Vagina (tissue), 2 donors: ENCODE measurements at regions not wholly inside any gene's neighbourhood (a gene's known extent, or its start where the extent isn't known, plus 50 kb on each side); places are given as distances from the start of the nearest gene placed in this dataset.

Experiments used
- DNase-seq, 2 donors: peaks; one replicate each; pipeline ENCODE4 v3.0.0-alpha.2; 2017; ENCODE audit errors: extremely low spot score in 2 of 2
- H3K27ac ChIP-seq: fragments of 200-600 bp; sonication (generic); one replicate; pipeline ENCODE4 v1.5.1; 2019
- H3K27me3 ChIP-seq: fragments of 200-600 bp; sonication (generic); one replicate; pipeline ENCODE4 v1.5.1; 2019
- H3K36me3 ChIP-seq, 2 donors: fragments of 200-600 bp; sonication (generic); one replicate each; pipeline ENCODE4 v1.5.1; 2017 to 2019
- H3K4me1 ChIP-seq: fragments of 200-600 bp; sonication (generic); one replicate; pipeline ENCODE4 v1.5.1; 2019
- H3K4me3 ChIP-seq, 2 donors: fragments of 200-600 bp; sonication (generic); 1 replicate in 1 of 2; 2 replicates in 1 of 2; pipeline ENCODE4 v1.5.1; 2016 to 2019
- H3K9me3 ChIP-seq: fragments of 200-600 bp; sonication (generic); one replicate; pipeline ENCODE4 v1.5.1; 2019
- POLR2A ChIP-seq, 2 donors: fragments of 450-650 bp; IDR thresholded peaks; one replicate each; pipeline ENCODE4 v1.6.1; 2017; ENCODE audit warnings: antibody characterized with exemption in 2 of 2, mild to moderate bottlenecking in 2 of 2, moderate library complexity in 2 of 2
- POLR2AphosphoS5 ChIP-seq, 2 donors: sonication (generic); formaldehyde crosslinking; IDR thresholded peaks; one replicate each; pipeline ENCODE4 v1.9.0; 2017; ENCODE audit warnings: antibody characterized with exemption in 2 of 2, mild to moderate bottlenecking in 2 of 2, low read depth in 1 of 2; ENCODE audit not compliant: insufficient read depth in 1 of 2
- intact Hi-C: fragments of 100-400 bp; cut with DNase I; formaldehyde crosslinking; loops from one replicate; pipeline ENCODE4 v1.15.1; 2023
- TF ChIP-seq, protein P1 (sequence below), 3 experiments: fragments of 450-650 bp in 2 of 3; fragments of 200-600 bp in 1 of 3; sonication (generic) in 1 of 3; IDR thresholded peaks; one replicate each; pipeline ENCODE4 v1.5.1; 2017 to 2019; ENCODE audit warnings: antibody characterized with exemption in 3 of 3, mild to moderate bottlenecking in 2 of 3, moderate library complexity in 2 of 3

DNA sequence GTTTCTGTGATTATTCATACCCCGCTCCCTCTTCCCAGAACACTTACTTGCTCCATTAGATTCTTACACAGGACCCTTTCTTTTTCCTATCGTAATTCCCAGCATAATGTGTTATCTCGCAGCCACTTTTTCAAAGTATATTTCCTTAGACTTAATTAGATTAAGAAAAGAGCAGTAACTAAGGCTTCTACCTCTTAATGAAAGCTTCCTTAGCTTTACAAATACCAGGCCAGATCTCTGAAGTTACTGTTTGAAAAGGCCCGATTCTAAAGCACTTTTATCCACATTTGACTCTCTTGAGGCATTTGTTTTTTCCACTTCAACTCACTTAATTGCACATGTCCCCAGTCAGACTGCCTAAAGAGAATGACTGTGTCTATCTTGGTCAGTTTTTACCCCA lies 1264.3 kb upstream of the ADGRL2 start:
- Histone ChIP-seq H3K27me3 (no peaks in the 10 kb centered on the region), H3K9me3 (no peaks in the 10 kb centered on the region), H3K36me3 (no peaks in the 10 kb centered on the region), H3K4me3 (no peak overlapping the region), H3K27ac (no peak overlapping the region), H3K4me1 (no peaks in the 10 kb centered on the region)
- no peak for DNase-seq
- intact Hi-C loops, result no loop called here
- TF ChIP-seq POLR2A (IDR thresholded peaks at IDR 0.05), result no peak
- TF ChIP-seq POLR2AphosphoS5 (IDR thresholded peaks at IDR 0.05; ENCODE audit: insufficient read depth in 1 of 2, low read depth in 1 of 2), result no peak
- TF ChIP-seq, protein P1, sequence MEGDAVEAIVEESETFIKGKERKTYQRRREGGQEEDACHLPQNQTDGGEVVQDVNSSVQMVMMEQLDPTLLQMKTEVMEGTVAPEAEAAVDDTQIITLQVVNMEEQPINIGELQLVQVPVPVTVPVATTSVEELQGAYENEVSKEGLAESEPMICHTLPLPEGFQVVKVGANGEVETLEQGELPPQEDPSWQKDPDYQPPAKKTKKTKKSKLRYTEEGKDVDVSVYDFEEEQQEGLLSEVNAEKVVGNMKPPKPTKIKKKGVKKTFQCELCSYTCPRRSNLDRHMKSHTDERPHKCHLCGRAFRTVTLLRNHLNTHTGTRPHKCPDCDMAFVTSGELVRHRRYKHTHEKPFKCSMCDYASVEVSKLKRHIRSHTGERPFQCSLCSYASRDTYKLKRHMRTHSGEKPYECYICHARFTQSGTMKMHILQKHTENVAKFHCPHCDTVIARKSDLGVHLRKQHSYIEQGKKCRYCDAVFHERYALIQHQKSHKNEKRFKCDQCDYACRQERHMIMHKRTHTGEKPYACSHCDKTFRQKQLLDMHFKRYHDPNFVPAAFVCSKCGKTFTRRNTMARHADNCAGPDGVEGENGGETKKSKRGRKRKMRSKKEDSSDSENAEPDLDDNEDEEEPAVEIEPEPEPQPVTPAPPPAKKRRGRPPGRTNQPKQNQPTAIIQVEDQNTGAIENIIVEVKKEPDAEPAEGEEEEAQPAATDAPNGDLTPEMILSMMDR (IDR thresholded peaks at IDR 0.05), result no peak

DNA sequence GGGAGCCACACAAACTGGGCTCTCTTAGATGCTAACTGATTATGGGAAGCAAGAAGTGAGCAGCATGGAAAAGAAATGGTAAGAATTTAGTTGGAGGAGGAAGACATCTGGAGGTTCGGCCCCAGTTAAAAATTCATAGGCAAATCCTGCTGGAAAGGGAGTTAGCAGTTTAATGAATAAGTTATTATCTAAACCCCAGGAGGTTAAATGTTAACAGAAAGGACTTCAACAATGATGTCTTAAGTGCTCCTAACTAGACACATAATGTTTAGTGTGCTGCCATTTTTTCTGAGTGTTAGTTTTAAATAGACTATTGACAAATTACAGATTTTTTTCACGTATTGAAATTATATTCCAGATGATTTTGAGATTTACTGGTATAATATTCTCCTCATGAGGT lies 1265.3 kb upstream of the ADGRL2 start:
- Histone ChIP-seq H3K4me3 (no peak overlapping the region), H3K9me3 (no peaks in the 10 kb centered on the region), H3K4me1 (no peaks in the 10 kb centered on the region), H3K27me3 (no peaks in the 10 kb centered on the region), H3K36me3 (no peaks in the 10 kb centered on the region), H3K27ac (no peak overlapping the region)
- no peak for DNase-seq
- intact Hi-C loops, result no loop called here
- TF ChIP-seq POLR2A (IDR thresholded peaks at IDR 0.05), result no peak
- TF ChIP-seq, protein P1 (IDR thresholded peaks at IDR 0.05), result no peak
- TF ChIP-seq POLR2AphosphoS5 (IDR thresholded peaks at IDR 0.05; ENCODE audit: insufficient read depth in 1 of 2, low read depth in 1 of 2), result no peak

DNA sequence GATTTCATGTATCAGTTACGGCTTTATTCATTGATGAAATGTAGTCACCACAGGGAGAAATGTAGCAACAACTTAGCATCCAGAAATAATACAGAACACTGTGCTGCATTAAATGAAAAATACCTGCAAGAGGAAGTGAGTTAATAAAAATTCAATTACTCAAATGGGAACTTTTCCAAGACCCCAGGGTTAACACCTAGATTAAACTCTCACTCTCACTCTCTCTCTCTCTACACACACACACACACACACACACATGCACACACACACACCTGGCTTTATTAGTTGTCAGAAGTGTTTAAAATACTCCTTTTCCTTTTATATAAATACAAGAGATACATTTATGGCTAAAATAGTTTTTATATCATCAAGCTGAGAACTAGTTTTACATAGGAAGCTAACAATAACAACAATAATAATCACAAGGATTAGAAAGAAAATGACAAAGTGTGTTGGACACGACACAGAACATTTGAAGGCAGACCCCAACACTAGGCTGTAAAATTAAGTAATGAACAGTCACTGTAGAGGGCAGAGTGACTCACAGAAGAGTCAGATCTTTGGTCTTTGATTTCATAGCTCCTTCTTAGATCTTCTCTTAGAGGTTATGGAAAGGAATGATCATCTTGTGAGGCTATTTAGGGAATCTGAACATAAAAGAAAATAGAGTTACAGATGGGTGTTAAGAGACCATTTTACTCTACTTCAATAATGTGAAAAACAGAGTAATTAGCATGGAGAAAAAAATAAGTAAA lies 1266.0 kb upstream of the ADGRL2 start:
- H3K36me3 ChIP-seq, result no peaks in the 10 kb centered on the region
- H3K4me1 ChIP-seq, result no peaks in the 10 kb centered on the region

DNA sequence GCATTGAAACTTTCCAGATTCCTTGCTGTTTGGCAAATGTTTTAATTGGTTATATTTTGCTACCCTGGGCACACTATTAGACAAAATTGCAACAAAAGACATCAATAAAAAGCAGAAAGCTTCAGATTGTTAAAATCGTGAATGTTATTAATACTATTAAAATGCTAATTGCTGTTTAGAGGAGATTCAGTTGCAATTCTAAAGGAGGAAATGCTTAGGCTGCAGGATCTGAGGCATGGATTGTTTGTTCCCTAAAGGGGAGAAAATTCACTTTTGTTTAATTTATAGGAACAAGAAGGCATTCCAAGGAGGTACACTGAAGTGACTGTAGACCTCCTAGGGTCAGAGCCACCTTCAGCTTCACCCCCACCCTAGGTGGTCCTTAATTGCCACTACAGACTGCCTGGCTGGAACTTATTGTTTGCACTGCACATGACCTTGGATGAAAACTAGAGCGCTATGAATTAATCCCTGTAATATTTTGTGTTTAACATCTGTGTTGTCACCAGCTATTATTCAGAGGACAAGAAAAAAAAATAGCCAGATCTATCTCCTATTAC lies 1266.9 kb upstream of the ADGRL2 start:
- intact Hi-C loops, result no loop called here
- no peaks in the 10 kb centered on the region for H3K4me1 ChIP-seq
- no peak overlapping the region for H3K4me3 ChIP-seq
- TF ChIP-seq POLR2AphosphoS5 (IDR thresholded peaks at IDR 0.05; ENCODE audit: insufficient read depth in 1 of 2, low read depth in 1 of 2), result no peak
- no peak for TF ChIP-seq POLR2A (IDR thresholded peaks at IDR 0.05)
- TF ChIP-seq, protein P1 (IDR thresholded peaks at IDR 0.05), result no peak
- H3K9me3 ChIP-seq, result no peaks in the 10 kb centered on the region
- H3K36me3 ChIP-seq, result no peaks in the 10 kb centered on the region
- no peak for DNase-seq
- H3K27me3 ChIP-seq, result no peaks in the 10 kb centered on the region
- no peak overlapping the region for H3K27ac ChIP-seq

More for the DNA sequence above, 1266.0 kb upstream of the ADGRL2 start:
- Histone ChIP-seq H3K4me3 (no peak overlapping the region), H3K9me3 (no peaks in the 10 kb centered on the region), H3K27ac (no peak overlapping the region), H3K27me3 (no peaks in the 10 kb centered on the region)
- intact Hi-C loops, result no loop called here
- no peak for DNase-seq
- TF ChIP-seq, protein P1 (IDR thresholded peaks at IDR 0.05), result no peak
- TF ChIP-seq POLR2A (IDR thresholded peaks at IDR 0.05), result no peak
- TF ChIP-seq POLR2AphosphoS5 (IDR thresholded peaks at IDR 0.05; ENCODE audit: insufficient read depth in 1 of 2, low read depth in 1 of 2), result no peak

DNA sequence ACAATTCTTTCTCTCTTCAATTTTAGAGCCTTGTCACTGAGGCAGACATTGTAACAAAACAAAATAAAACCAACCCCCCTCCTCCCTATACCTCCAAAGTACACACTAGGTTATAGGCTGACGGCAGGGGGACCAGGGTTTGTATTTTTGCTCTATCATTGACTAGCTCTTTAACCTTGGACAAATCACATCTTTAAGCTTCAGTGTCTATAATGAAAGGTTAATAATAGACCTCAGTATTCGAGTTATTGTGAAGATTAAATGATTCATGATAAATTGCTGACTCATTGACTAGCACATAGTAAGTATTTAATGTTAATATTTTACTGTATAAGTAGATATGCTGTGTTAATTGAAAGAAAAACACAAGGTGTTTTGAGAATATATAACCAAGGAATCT lies 1267.6 kb upstream of the ADGRL2 start:
- Histone ChIP-seq H3K9me3 (no peaks in the 10 kb centered on the region), H3K27ac (no peak overlapping the region), H3K27me3 (no peaks in the 10 kb centered on the region), H3K4me1 (no peaks in the 10 kb centered on the region), H3K4me3 (no peak overlapping the region), H3K36me3 (no peaks in the 10 kb centered on the region)
- no peak for DNase-seq
- intact Hi-C loops, result no loop called here
- TF ChIP-seq POLR2AphosphoS5 (IDR thresholded peaks at IDR 0.05; ENCODE audit: insufficient read depth in 1 of 2, low read depth in 1 of 2) (no peak), POLR2A (IDR thresholded peaks at IDR 0.05) (no peak)
- TF ChIP-seq, protein P1 (IDR thresholded peaks at IDR 0.05), result no peak
